ENCODE measurements at regions not wholly inside any gene's neighbourhood (a gene's known extent, or its start where the extent isn't known, plus 50 kb on each side); places are given as distances from the start of the nearest gene placed in this dataset.

- TF ChIP-seq CTCF (IDR thresholded peaks at IDR 0.05 in 8 of 11, conservative IDR thresholded peaks at IDR 0.05 in 3 of 11), result no peak
- no peak for TF ChIP-seq POLR2A (IDR thresholded peaks at IDR 0.05)
These were observed 155.6 kb downstream of the PPP4R3C start for GRCh38 chrX:27307546-27307945.
